Muscle of leg (tissue), 3 donors: ENCODE measurements at regions not wholly inside any gene's neighbourhood (a gene's known extent, or its start where the extent isn't known, plus 50 kb on each side); places are given as distances from the start of the nearest gene placed in this dataset.

Experiments used
- DNase-seq: peaks from one replicate; pipeline ENCODE4 v3.0.0; 2013
- H3K27ac ChIP-seq: one replicate; pipeline ENCODE4 v1.5.1; 2013; ENCODE audit warnings: mild to moderate bottlenecking, low read length, control low read depth
- H3K27me3 ChIP-seq: one replicate; pipeline ENCODE4 v1.6.1; 2013; ENCODE audit warnings: low read length; ENCODE audit not compliant: control insufficient read depth, insufficient read depth
- H3K36me3 ChIP-seq: one replicate; pipeline ENCODE4 v1.6.1; 2013; ENCODE audit warnings: low read length; ENCODE audit not compliant: control insufficient read depth, insufficient read depth
- H3K4me1 ChIP-seq: one replicate; pipeline ENCODE4 v1.6.1; 2013; ENCODE audit warnings: low read length; ENCODE audit not compliant: control insufficient read depth, insufficient read depth
- H3K4me3 ChIP-seq: one replicate; pipeline ENCODE4 v1.5.1; 2013; ENCODE audit warnings: low read length, control low read depth
- H3K9me3 ChIP-seq: replicated peaks from 2 replicates; pipeline ENCODE4 v1.6.1; 2013; ENCODE audit warnings: low read depth, low read length; ENCODE audit not compliant: control insufficient read depth
- WGBS: methylation state at CpG from one replicate; pipeline ENCODE4 v1.1.5; 2013; ENCODE audit warnings: missing lambda C conversion rate; ENCODE audit not compliant: insufficient coverage; 5-methylcytosine and 5-hydroxymethylcytosine counted together

DNA sequence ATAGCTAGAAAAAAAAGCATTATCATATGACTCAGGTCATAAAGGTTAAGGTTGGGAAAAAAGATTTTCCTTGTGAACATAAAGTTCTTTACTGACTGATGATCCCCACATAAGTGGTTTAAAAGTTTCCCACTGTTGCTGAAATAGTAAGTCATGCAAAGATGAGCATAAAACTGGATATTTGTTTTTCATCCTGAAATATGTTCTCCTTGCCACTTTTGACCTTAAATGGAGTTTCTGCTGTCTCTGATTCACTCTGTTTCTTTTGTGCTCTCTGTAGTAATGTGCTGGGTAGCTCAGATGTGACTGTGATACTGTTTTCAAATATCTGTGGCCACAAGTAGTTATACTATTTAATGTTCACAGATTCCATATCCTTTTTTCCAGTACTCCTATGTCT is 162.5 kb upstream of the GAS1 start:
- peaks cover 8% of the 10 kb centered on the region for H3K9me3 ChIP-seq
- no peaks in the 10 kb centered on the region for H3K36me3 ChIP-seq
- peak overlapping the region; percentile 29 for H3K27ac ChIP-seq
- H3K27me3 ChIP-seq: no peaks in the 10 kb centered on the region
- peaks cover 10% of the 10 kb centered on the region for H3K4me1 ChIP-seq
- DNase-seq: no peak
- H3K4me3 ChIP-seq: no peak overlapping the region

DNA sequence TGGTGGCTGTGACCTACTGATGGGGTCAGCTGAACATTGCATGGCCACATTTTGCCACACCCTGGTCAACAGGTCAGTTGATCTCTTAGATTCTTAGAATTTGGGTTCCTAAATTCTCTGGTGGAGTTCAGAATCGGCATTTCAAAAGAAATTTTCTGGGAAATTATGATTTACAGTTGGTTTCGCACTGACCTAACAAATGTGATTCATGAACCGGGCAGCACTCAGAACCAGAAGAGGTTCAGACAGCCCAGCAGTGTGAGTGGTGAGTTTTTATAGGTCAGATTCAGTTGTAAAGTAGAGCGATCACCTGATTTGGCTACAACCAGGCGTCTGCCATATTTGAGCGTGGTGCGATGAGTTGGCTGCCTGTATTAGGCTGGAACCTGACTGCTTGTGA is 163.7 kb upstream of the GAS1 start:
- Histone ChIP-seq H3K27me3 (no peaks in the 10 kb centered on the region), H3K4me3 (no peak overlapping the region), H3K27ac (peak overlapping the region; percentile 2), H3K4me1 (peaks cover 18% of the 10 kb centered on the region), H3K36me3 (no peaks in the 10 kb centered on the region), H3K9me3 (peaks cover 8% of the 10 kb centered on the region)
- no peak for DNase-seq
- WGBS: 99% methylated on average over 6 of the region's 7 CpGs

GRCh38 chr9:87112656-87113055 is 165.3 kb upstream of the GAS1 start:
- Histone ChIP-seq H3K4me1 (peaks cover 24% of the 10 kb centered on the region), H3K9me3 (peaks cover 8% of the 10 kb centered on the region), H3K36me3 (no peaks in the 10 kb centered on the region), H3K27me3 (no peaks in the 10 kb centered on the region), H3K4me3 (no peak overlapping the region), H3K27ac (peak overlapping the region; percentile 5)
- no peak for DNase-seq
- no CpG with 5 or more reads among the region's 5 CpGs for WGBS

GRCh38 chr9:87113874-87114273 is 166.6 kb upstream of the GAS1 start:
- H3K9me3 ChIP-seq: peaks cover 8% of the 10 kb centered on the region
- H3K27me3 ChIP-seq: no peaks in the 10 kb centered on the region
- H3K4me1 ChIP-seq: peaks cover 20% of the 10 kb centered on the region
- no peak overlapping the region for H3K4me3 ChIP-seq
- DNase-seq: no peak
- no peaks in the 10 kb centered on the region for H3K36me3 ChIP-seq
- WGBS: no CpG with 5 or more reads among the region's 2 CpGs
- H3K27ac ChIP-seq: no peak overlapping the region

DNA sequence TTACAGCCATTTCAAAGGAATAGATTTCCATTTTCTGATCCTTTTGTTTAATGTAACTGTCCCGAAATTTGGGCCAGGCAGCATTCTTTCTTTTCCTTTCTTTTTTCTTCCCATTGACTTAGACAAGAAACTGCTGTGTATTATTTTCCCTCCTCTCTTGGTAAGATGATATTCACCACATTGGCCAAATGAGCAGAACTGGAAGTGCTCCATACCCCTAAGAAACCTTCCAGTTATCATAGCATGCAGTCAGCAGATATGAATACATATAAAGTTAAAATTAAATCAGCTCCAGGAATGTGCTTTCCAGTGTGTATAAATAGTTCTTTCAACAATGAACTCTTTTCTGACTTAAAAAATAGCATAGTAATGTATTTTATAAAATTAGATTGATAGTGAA is 168.5 kb upstream of the GAS1 start:
- H3K27ac ChIP-seq: peak overlapping the region; percentile 68
- H3K36me3 ChIP-seq: no peaks in the 10 kb centered on the region
- peak; percentile 91 for DNase-seq
- peaks cover 31% of the 10 kb centered on the region for H3K4me1 ChIP-seq
- H3K27me3 ChIP-seq: no peaks in the 10 kb centered on the region
- H3K9me3 ChIP-seq: peaks cover 5% of the 10 kb centered on the region
- no peak overlapping the region for H3K4me3 ChIP-seq
- WGBS: no CpG with 5 or more reads among the region's 1 CpG

GRCh38 chr9:87116492-87116891 is 169.2 kb upstream of the GAS1 start:
- Histone ChIP-seq H3K27me3 (no peaks in the 10 kb centered on the region), H3K27ac (peak overlapping the region; percentile 68), H3K4me1 (peaks cover 31% of the 10 kb centered on the region), H3K9me3 (no peaks in the 10 kb centered on the region), H3K4me3 (no peak overlapping the region), H3K36me3 (no peaks in the 10 kb centered on the region)
- WGBS: 94% methylated on average over 2 of the region's 3 CpGs
- DNase-seq: peak; percentile 46

- peaks cover 38% of the 10 kb centered on the region for H3K4me1 ChIP-seq
- no CpG with 5 or more reads among the region's 1 CpG for WGBS
Measured at GRCh38 chr9:87118594-87118993, 171.3 kb upstream of the GAS1 start.

DNA sequence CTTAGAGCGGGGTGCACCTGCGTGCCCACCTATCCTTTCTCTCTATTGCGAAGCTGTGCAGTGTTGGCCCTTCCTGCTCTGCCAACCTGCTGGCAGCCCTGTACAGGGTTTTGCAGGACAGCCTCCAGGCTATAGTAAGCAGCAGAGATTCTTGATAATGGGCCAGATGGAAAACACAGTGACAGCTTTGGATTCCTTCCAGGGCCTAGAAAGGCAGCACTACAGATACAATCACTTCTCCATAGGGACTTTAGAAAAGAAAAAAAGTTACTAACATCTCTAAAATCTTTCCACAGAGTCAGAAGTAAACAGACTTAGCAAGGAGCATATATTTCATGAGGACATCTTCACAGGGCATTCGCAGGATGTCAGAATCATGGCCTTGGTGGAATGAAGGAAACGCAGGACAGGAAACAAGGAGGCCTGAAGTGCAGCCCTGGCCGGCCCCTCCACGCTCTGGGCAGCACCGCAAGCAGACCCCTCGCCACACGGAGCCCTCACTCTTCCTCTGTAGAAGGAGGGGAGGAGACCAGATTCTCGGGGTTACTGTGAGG is 172.1 kb upstream of the GAS1 start:
- Histone ChIP-seq H3K4me1 (peaks cover 38% of the 10 kb centered on the region), H3K36me3 (no peaks in the 10 kb centered on the region), H3K9me3 (no peaks in the 10 kb centered on the region), H3K4me3 (no peak overlapping the region), H3K27ac (peak overlapping the region; percentile 83), H3K27me3 (no peaks in the 10 kb centered on the region)
- peak; percentile 91 for DNase-seq
- 46% methylated on average over 5 of the region's 11 CpGs for WGBS

More at GRCh38 chr9:87118594-87118993, 171.3 kb upstream of the GAS1 start:
- Histone ChIP-seq H3K36me3 (no peaks in the 10 kb centered on the region), H3K27me3 (no peaks in the 10 kb centered on the region), H3K9me3 (no peaks in the 10 kb centered on the region), H3K27ac (no peak overlapping the region), H3K4me3 (no peak overlapping the region)
- DNase-seq: no peak

DNA sequence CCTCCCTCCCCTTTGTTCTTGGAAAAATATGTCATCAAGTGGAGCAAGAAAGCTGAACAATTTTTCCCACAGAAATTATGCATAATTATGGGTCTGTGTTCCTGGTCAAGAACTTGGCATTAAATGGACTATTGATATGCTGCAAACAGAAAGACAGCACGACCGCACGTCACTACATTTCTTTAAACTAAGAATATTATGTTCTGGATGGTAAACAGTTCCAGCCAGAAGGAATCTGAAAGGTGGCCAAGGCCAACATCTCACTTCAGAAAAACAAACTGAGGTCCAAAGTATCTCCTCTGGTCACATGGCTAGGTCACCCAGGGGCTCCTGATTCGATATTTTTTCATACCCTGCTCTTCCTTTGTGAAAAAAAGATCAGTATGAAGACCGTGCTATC is 173.3 kb upstream of the GAS1 start:
- Histone ChIP-seq H3K4me3 (no peak overlapping the region), H3K9me3 (no peaks in the 10 kb centered on the region), H3K27ac (no peak overlapping the region), H3K4me1 (peaks cover 33% of the 10 kb centered on the region), H3K36me3 (no peaks in the 10 kb centered on the region), H3K27me3 (no peaks in the 10 kb centered on the region)
- no peak for DNase-seq
- WGBS: no CpG with 5 or more reads among the region's 5 CpGs

DNA sequence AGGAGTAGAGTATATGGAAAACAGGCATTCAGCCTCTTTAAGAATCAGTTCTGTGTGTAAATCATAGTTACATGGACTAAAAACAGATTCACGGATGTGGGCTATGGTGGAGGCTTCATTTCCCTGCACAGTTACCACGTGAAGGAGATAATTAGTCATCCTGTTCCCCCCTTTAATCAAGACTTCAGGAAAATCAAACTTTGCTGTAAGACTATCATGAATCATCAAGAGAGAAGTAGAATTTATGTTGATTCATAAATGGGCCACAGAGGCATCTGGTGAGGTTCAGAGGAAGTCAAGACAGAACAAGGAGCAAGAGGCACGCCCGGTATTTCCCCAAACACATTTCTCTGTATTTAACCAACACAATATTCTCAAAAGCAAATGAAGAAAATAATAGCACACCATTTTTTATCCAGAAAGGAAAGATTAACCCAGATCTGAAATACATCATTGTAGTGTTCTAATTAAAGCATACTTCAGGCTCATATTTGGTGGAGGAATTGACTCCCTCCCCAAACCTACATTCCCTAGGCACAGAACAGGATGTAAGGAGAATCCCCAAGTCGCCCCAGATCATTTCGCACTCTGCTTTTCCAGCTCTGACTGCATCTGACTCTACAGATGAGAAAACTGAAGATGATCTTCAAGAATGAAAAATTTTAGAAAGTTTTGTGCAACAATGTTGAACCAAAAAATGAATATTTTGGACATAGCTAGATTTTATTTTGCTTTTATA is 175.8 kb upstream of the GAS1 start:
- WGBS: no CpG with 5 or more reads among the region's 6 CpGs
- H3K27me3 ChIP-seq: no peaks in the 10 kb centered on the region
- H3K36me3 ChIP-seq: no peaks in the 10 kb centered on the region
- DNase-seq: peak; percentile 49
- peak overlapping the region; percentile 21 for H3K27ac ChIP-seq
- H3K9me3 ChIP-seq: no peaks in the 10 kb centered on the region
- peaks cover 24% of the 10 kb centered on the region for H3K4me1 ChIP-seq
- H3K4me3 ChIP-seq: no peak overlapping the region
